ENCODE measurements at regions not wholly inside any gene's neighbourhood (a gene's known extent, or its start where the extent isn't known, plus 50 kb on each side); places are given as distances from the start of the nearest gene placed in this dataset.
"Not testable (repeated sequence)": the region's sequence is repeated elsewhere in the genome, so short reads cannot be mapped to it uniquely, and the experiment has no call there.

DNA sequence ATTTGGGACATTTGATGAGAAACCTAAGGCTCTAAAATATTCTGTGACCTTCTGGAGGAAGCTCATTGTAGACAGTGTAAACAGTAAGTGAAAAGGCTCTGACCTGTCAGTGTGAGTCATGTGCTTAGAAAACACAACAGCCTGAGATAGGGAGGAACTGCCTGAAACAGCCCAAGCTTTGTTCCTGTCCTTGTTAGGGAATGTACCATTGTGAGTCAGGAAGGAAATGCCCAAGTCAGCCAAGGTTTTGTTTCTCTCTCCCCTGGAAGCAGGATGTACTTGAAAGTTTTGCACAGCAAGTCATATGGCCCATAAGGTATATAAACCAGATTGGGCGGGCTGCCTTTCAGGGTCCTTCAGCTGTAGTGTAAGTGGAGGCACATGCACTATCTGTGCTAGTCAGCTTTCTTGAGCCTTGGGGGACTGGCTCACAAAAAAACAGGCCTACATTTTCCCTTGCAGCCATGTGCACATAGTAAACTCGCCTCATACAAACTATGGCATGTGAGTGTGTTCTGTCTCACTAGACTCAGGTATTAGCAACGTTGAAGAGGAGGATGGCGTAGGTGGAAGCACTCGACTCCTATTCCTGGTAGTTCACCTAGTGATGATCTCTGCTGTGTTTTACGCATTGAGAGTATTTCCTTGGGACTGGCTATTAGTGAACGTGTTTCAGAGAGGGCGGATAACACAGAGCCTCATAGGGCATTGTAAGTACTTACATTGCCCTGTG is 141.2 kb upstream of the KLHL1 start:
- no peak for TF ChIP-seq CTCF (conservative IDR thresholded peaks at IDR 0.05)
- no peak overlapping the region for H3K27ac ChIP-seq

- no peak for TF ChIP-seq CTCF (conservative IDR thresholded peaks at IDR 0.05)
- no peak overlapping the region for H3K27ac ChIP-seq
Observed at GRCh38 chr13:70237131-70237530, 128.9 kb upstream of the KLHL1 start.

GRCh38 chr13:70235565-70235964 is 127.3 kb upstream of the KLHL1 start:
- no peak overlapping the region for H3K27ac ChIP-seq
- TF ChIP-seq CTCF (conservative IDR thresholded peaks at IDR 0.05): no peak

DNA sequence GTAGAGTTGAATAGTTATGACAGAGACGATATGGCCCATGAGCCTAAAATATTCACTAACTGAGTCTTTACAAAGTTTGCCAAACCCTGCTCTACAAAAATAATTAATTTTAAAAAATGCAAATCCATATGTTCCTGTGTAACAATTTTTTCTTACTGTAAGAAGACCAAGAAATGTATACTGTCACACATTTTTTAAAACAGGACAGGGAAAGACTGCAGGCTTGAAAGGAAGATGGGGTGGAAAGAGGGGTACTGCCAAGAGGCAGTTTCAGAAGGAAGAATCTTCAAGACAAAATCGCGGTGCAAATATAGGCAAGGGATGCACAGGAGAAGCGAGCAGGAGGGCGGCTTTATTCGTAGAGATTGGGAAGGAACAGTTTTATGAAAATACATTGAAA is 115.7 kb upstream of the KLHL1 start:
- no peak overlapping the region for H3K27ac ChIP-seq
- no peak for TF ChIP-seq CTCF (conservative IDR thresholded peaks at IDR 0.05)

DNA sequence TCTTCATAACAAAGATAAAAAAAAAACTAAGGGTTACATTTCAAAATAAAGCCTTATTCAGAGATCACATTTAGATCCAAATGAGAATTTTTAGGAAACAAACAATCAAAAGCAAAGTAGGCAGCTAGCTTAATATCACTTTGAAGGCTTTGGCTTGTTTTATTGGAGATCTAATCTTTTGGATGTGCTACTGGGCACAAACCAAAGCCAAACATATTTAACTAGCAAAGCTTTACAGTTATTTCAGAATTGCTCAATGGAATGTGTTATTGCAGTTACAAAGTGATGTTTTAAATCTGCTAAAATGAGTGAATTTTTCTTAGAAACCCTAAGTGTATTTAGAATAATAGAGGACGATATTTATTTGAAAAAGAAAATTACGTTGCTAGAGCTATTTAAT is 114.7 kb upstream of the KLHL1 start:
- no peak for TF ChIP-seq CTCF (conservative IDR thresholded peaks at IDR 0.05)
- H3K27ac ChIP-seq: no peak overlapping the region

DNA sequence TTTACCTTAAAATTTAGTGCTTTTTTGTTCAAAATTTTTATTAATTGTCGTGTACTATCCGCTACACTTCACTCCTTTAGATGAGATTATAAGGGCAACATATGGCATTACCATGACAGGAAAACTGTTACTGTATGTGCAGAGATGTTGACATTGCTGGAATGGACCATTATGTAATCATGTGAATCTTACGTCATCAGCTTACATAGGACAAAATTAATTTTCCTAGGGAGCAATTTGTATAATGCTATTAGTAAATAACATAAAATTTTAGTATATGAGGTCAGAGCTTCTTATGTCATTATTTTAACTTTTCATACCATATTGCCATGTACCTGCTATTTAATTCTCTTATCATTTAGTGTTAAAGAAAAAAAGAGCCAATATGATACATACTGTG is 110.4 kb upstream of the KLHL1 start:
- H3K27ac ChIP-seq: no peak overlapping the region
- TF ChIP-seq CTCF (conservative IDR thresholded peaks at IDR 0.05): no peak

- H3K27ac ChIP-seq: not testable (repeated sequence)
Observed at GRCh38 chr13:70208968-70209367, 100.7 kb upstream of the KLHL1 start.

GRCh38 chr13:70206671-70207070 is 98.4 kb upstream of the KLHL1 start:
- no peak overlapping the region for H3K27ac ChIP-seq
- TF ChIP-seq CTCF (conservative IDR thresholded peaks at IDR 0.05): no peak

Measured in VCaP (cell line).